GM10266 (cell line): ENCODE measurements at regions not wholly inside any gene's neighbourhood (a gene's known extent, or its start where the extent isn't known, plus 50 kb on each side); places are given as distances from the start of the nearest gene placed in this dataset.

Experiments used
- DNase-seq: peaks from one replicate; pipeline ENCODE4 v3.0.0; 2012; ENCODE audit errors: extremely low spot score
- TF ChIP-seq, protein P1 (sequence below): IDR thresholded peaks from 2 replicates; pipeline ENCODE4 v1.5.1; 2012; ENCODE audit warnings: mild to moderate bottlenecking, low read depth; ENCODE audit not compliant: control insufficient read depth, insufficient read depth; ENCODE audit errors: missing control alignments

DNA sequence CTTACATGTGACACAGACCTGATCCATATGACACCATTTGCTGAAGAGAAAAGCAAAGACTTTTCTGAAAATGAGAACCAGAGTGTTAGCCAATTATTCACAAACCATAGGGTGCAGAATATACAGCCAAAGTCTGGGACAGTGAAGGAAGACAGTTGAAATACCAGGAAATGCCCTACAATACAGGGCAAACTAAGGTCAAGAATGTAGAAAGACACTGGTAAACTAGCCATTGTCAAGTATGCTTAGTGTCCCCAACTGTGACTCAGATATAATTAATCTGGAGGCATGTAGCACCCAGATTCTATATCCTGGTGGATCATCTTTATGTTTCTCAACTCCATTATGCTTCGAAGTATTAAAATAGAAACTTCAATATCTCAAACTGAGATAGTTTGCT lies 200.9 kb upstream of the FSTL5 start:
- TF ChIP-seq, protein P1, sequence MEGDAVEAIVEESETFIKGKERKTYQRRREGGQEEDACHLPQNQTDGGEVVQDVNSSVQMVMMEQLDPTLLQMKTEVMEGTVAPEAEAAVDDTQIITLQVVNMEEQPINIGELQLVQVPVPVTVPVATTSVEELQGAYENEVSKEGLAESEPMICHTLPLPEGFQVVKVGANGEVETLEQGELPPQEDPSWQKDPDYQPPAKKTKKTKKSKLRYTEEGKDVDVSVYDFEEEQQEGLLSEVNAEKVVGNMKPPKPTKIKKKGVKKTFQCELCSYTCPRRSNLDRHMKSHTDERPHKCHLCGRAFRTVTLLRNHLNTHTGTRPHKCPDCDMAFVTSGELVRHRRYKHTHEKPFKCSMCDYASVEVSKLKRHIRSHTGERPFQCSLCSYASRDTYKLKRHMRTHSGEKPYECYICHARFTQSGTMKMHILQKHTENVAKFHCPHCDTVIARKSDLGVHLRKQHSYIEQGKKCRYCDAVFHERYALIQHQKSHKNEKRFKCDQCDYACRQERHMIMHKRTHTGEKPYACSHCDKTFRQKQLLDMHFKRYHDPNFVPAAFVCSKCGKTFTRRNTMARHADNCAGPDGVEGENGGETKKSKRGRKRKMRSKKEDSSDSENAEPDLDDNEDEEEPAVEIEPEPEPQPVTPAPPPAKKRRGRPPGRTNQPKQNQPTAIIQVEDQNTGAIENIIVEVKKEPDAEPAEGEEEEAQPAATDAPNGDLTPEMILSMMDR, result no peak
- no peak for DNase-seq

DNA sequence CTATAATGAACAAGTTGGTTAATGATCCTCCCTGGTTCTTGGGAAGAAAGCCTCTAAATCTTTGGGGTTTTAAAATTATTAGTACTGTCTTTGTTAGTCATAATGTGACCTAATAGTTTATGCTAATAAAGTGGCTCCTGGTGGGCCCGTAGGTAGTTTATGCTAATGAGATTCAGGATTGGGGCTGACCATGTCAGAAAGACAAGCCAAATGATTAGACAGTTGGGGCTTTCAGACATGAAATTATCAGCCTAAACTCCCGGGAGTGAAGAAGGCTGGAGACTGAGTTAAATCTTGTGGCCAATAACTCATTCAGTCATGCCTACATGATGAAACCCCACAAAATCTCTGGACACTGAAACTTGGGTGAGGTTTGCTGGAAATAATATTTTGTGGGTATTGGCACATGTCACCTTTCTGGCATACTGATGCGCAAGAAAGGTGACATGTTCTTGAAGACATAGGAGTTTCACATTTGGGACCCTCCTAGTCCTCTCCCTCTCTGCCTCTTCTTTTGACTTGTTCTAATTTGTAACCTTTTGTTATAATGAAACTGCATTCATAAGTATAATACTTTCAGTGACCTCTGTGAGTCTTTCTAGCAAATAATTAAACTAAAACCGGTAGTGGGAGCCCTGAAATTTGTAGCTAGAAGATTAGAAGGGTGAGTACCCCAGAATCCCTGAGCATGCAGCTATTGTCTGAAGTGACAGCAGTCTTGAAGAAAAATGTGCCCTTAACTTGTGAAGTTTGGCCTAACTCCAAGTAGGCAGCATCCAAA lies 196.8 kb upstream of the FSTL5 start:
- TF ChIP-seq, protein P1, result no peak
- DNase-seq, result no peak

DNA sequence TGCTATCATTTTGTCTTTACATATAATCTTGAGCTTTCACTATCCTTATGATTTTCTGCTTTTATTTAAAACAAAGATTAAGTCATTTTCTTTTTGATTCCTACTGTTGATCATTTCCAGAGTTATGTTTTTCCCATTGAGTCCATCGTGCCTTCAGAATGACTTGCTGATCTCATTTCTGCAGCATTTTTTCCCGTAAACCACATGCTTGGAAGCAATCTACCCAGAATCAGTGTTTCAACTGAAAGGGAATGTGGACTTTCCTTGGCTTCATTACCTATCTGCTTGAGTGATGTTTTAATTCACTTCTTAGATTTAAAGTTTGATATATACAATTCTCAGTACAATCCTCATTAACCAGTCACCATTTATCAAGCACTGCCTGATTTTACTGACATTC lies 192.4 kb upstream of the FSTL5 start:
- no peak for DNase-seq
- TF ChIP-seq, protein P1, result no peak

DNA sequence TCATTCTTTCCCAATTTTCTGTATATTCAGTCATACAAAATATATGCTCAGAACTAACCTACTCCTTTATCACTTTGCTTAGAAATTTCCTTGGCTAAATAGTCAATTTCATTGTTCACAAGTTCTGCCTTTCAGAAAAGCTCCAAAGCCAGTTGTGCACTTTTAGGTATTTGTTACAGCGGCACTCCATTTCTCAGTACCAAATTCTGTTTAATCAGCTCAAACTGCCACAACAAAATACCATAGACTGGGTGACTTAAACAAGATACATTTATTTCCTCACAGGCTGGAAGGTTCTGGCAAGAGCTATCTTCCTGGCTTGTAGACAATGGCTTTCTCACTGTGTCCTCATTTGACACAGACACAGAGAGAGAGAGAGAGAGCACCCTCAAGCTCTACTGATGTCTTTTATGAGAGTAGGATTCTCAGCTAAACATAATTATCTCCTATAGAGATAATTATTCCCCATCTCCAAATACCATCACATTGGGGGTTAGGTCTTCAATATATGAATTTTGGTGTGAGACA lies 188.8 kb upstream of the FSTL5 start:
- DNase-seq, result no peak
- TF ChIP-seq, protein P1, result no peak

DNA sequence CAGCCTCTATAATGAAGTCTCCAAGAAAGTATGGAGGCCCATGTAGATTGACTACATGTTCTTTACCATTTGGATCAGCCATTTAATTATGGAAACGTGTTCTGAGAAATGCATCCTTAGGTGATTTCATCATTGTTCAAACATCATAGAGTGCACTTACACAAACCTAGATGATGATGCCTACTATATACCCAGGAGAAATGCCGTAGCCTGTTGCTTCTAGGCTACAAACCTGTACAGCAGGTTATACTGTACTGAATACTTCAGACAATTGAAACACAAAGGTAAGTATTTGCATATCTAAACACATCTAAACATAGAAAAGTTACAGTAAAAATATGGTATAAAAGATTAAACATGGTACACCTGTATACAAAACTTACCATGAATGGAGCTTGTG lies 186.5 kb upstream of the FSTL5 start:
- TF ChIP-seq, protein P1, result no peak
- no peak for DNase-seq

DNA sequence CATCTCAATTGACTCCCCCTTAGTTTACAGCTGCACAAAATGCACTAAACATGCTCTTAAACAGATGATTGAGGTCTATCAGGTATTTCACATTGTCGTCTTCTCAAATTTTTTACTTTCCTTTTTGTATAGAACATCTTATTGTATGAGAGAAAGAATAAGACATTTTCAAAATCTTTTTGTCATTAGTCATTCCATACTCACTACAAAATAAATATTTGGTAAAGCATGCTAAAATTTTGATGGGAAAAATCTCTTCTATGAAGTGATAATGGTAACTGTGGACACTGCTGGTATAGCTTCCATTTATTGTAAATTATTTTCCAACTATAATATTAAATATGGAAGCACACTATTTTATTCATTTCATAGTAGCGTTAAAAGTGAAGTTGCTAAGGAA lies 185.6 kb upstream of the FSTL5 start:
- DNase-seq, result no peak
- TF ChIP-seq, protein P1, result no peak

DNA sequence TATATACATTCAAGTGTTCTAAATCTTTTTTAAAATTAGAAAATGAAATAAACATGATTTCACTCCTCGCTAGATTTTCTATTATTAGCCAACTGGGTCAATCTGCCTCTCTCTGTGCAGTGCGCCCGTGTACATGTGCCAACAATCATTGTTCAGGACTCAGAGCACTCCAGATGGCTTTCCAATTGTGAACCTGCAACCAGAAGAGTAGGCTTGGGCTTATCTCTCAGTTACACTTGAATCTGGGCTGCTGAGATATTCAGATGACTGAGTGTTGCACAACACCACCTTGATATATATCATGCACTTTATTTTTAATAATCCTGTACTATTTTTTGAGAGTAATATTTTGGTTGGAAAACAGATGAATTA lies 184.0 kb upstream of the FSTL5 start:
- no peak for DNase-seq
- TF ChIP-seq, protein P1, result no peak
